H9 (cell line): ENCODE measurements at regions not wholly inside any gene's neighbourhood (a gene's known extent, or its start where the extent isn't known, plus 50 kb on each side); places are given as distances from the start of the nearest gene placed in this dataset.

Experiments used
- DNase-seq: peaks from one replicate; pipeline ENCODE4 v3.0.0-alpha.2; 2017
- H2AFZ ChIP-seq: one replicate; pipeline ENCODE4 v1.6.1; 2013; ENCODE audit warnings: mild to moderate bottlenecking, low read length, control low read depth, moderate library complexity
- H2AK5ac ChIP-seq: 2 replicates; pipeline ENCODE4 v1.6.1; 2013; ENCODE audit warnings: low read length, control low read depth, mixed read lengths; ENCODE audit not compliant: insufficient read length
- H2BK120ac ChIP-seq: one replicate; pipeline ENCODE4 v1.6.1; 2013; ENCODE audit warnings: low read depth, mild to moderate bottlenecking, low read length, control low read depth, inconsistent platforms; ENCODE audit not compliant: poor library complexity, severe bottlenecking
- H2BK12ac ChIP-seq: 2 replicates; pipeline ENCODE4 v1.6.1; 2013; ENCODE audit warnings: low read length, control low read depth, mixed read lengths, low read depth; ENCODE audit not compliant: insufficient read length
- H2BK15ac ChIP-seq: 2 replicates; pipeline ENCODE4 v1.6.1; 2013; ENCODE audit warnings: low read depth, low read length, control low read depth
- H2BK20ac ChIP-seq: one replicate; pipeline ENCODE4 v1.6.1; 2013; ENCODE audit warnings: low read depth, mild to moderate bottlenecking, low read length, control low read depth, inconsistent platforms; ENCODE audit not compliant: poor library complexity, severe bottlenecking
- H2BK5ac ChIP-seq: 2 replicates; pipeline ENCODE4 v1.6.1; 2013; ENCODE audit warnings: low read length, control low read depth, mixed read lengths; ENCODE audit not compliant: insufficient read length
- H3K14ac ChIP-seq: 2 replicates; pipeline ENCODE4 v1.6.1; 2013; ENCODE audit warnings: low read length, control low read depth; ENCODE audit not compliant: insufficient read depth
- H3K18ac ChIP-seq: 2 replicates; pipeline ENCODE4 v1.6.1; 2013; ENCODE audit warnings: low read depth, mild to moderate bottlenecking, mixed read lengths, low read length, control low read depth; ENCODE audit not compliant: insufficient read length
- H3K23ac ChIP-seq: 2 replicates; pipeline ENCODE4 v1.6.1; 2013; ENCODE audit warnings: low read length, control low read depth, mixed read lengths, low read depth; ENCODE audit not compliant: insufficient read length
- H3K23me2 ChIP-seq: 2 replicates; pipeline ENCODE4 v1.6.1; 2013; ENCODE audit warnings: low read depth, mild to moderate bottlenecking, mixed read lengths, low read length, control low read depth; ENCODE audit not compliant: insufficient read length, poor library complexity, severe bottlenecking
- H3K27ac ChIP-seq: 2 replicates; pipeline ENCODE4 v1.5.1; 2013; ENCODE audit warnings: low read length, control low read depth, mixed read lengths, low read depth; ENCODE audit not compliant: insufficient read length
- H3K27me3 ChIP-seq: 2 replicates; pipeline ENCODE4 v1.6.1; 2013; ENCODE audit warnings: low read length, control low read depth, inconsistent platforms; ENCODE audit not compliant: insufficient read depth
- H3K4ac ChIP-seq: 2 replicates; pipeline ENCODE4 v1.6.1; 2013; ENCODE audit warnings: low read depth, mild to moderate bottlenecking, control low read depth, inconsistent platforms, low read length, moderate library complexity
- H3K4me1 ChIP-seq: 2 replicates; pipeline ENCODE4 v1.6.1; 2013; ENCODE audit warnings: low read length, control low read depth, inconsistent platforms; ENCODE audit not compliant: insufficient read depth
- H3K4me2 ChIP-seq: 2 replicates; pipeline ENCODE4 v1.6.1; 2013; ENCODE audit warnings: low read length, control low read depth, mixed read lengths; ENCODE audit not compliant: insufficient read length, insufficient read depth
- H3K56ac ChIP-seq: 2 replicates; pipeline ENCODE4 v1.6.1; 2013; ENCODE audit warnings: low read depth, mild to moderate bottlenecking, mixed read lengths, low read length, control low read depth; ENCODE audit not compliant: insufficient read length
- H3K79me1 ChIP-seq: 2 replicates; pipeline ENCODE4 v1.6.1; 2013; ENCODE audit warnings: low read depth, mild to moderate bottlenecking, moderate library complexity, low read length, control low read depth, inconsistent platforms; ENCODE audit not compliant: insufficient read depth, poor library complexity, severe bottlenecking
- H3K79me2 ChIP-seq: 2 replicates; pipeline ENCODE4 v1.6.1; 2013; ENCODE audit warnings: low read length, control low read depth, inconsistent platforms; ENCODE audit not compliant: insufficient read depth
- H3K9ac ChIP-seq: 2 replicates; pipeline ENCODE4 v1.6.1; 2013; ENCODE audit warnings: low read length, control low read depth, mixed read lengths; ENCODE audit not compliant: insufficient read length; ENCODE audit errors: extremely low read depth
- H3K9me3 ChIP-seq: one replicate; pipeline ENCODE4 v1.6.1; 2013; ENCODE audit warnings: low read depth, low read length, inconsistent platforms; ENCODE audit not compliant: control insufficient read depth
- H3T11ph ChIP-seq: one replicate; pipeline ENCODE4 v1.6.1; 2013; ENCODE audit warnings: mild to moderate bottlenecking, low read length, control low read depth, inconsistent platforms
- H4K20me1 ChIP-seq: one replicate; pipeline ENCODE4 v1.6.1; 2013; ENCODE audit not compliant: control insufficient read depth, insufficient read length, insufficient read depth
- H4K5ac ChIP-seq: 2 replicates; pipeline ENCODE4 v1.6.1; 2013; ENCODE audit warnings: low read depth, mild to moderate bottlenecking, mixed read lengths, low read length, control low read depth; ENCODE audit not compliant: insufficient read length
- H4K8ac ChIP-seq: replicated peaks from 2 replicates; pipeline ENCODE4 v1.6.1; 2013; ENCODE audit warnings: low read length, control low read depth, mixed read lengths, low read depth; ENCODE audit not compliant: insufficient read length
- H4K91ac ChIP-seq: 2 replicates; pipeline ENCODE4 v1.6.1; 2013; ENCODE audit warnings: low read depth, mild to moderate bottlenecking, moderate library complexity, mixed read lengths, low read length, control low read depth; ENCODE audit not compliant: insufficient read length
- H3K27ac Mint-ChIP-seq, 3 experiments: 2 replicates in 2 of 3; 3 replicates in 1 of 3; pipeline ENCODE4 v1.8.0; 2020 to 2021; ENCODE audit warnings: mixed read lengths in 3 of 3, mild to moderate bottlenecking in 1 of 3, moderate library complexity in 1 of 3
- H3K27me3 Mint-ChIP-seq: 2 replicates; pipeline ENCODE4 v1.8.0; 2021; ENCODE audit warnings: low read depth, mild to moderate bottlenecking, moderate library complexity, mixed read lengths
- H3K36me3 Mint-ChIP-seq, 3 experiments: 2 replicates in 2 of 3; 3 replicates in 1 of 3; pipeline ENCODE4 v1.8.0; 2020 to 2021; ENCODE audit warnings: low read depth in 3 of 3, mixed read lengths in 3 of 3; ENCODE audit not compliant: insufficient read depth in 1 of 3
- H3K4me1 Mint-ChIP-seq, 2 experiments: 2 replicates each; pipeline ENCODE4 v1.8.0; 2020; ENCODE audit warnings: mixed read lengths in 2 of 2
- H3K4me3 Mint-ChIP-seq, 2 experiments: 2 replicates in 1 of 2; 3 replicates in 1 of 2; pipeline ENCODE4 v1.8.0; 2020 to 2021; ENCODE audit warnings: mild to moderate bottlenecking in 2 of 2, mixed read lengths in 2 of 2, moderate library complexity in 1 of 2
- H3K9me3 Mint-ChIP-seq, 2 experiments: 2 replicates in 1 of 2; 3 replicates in 1 of 2; pipeline ENCODE4 v1.8.0; 2020; ENCODE audit warnings: mild to moderate bottlenecking in 2 of 2, mixed read lengths in 2 of 2, moderate library complexity in 1 of 2
- WGBS: extraction: QIAGEN DNeasy Blood & Tissue Kit; methylation state at CpG from one replicate; pipeline ENCODE4 v1.1.7; 2013; ENCODE audit warnings: missing lambda C conversion rate, low lambda C conversion rate, mixed read lengths; ENCODE audit not compliant: insufficient read length; ENCODE audit errors: extremely low coverage; 5-methylcytosine and 5-hydroxymethylcytosine counted together
- TF ChIP-seq, protein P1 (sequence below): fragments of 200-600 bp; sonication (generic); conservative IDR thresholded peaks from 3 replicates; pipeline ENCODE4 v1.8.0; 2021; ENCODE audit warnings: antibody characterized with exemption, mild to moderate bottlenecking

DNA sequence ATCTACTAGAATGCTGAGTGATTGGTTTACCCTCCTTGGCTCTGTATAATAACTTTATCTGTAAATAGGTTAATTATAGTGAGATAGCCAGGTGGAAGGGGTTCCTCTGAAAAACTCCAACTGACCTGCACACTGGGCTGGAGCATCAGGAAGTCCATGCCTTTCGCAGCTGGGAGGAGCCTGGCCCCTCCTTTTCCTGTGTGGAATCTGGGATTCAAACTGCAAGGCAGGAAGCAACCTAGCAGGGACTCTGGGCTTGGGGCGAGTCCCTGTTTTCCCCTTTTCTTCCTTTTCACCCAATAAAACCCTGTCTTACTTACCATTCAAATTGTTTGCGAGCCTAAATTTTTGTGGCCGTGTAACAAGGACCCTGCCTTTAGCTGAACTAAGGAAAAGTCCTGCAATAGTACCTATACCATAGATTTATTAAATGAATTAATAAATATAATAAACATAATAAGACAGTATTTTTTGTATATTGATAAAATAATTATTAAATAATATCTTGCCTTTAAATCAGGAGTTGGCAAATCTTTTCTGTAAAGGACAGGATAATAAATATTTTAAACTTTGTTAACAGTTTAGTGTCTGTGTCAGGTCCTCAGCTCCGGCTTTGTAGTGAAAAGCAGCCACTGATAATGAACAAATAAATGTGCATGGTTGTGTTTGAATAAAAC is 406.2 kb upstream of the MMS22L start:
- Histone ChIP-seq H3K79me2 (no peaks in the 10 kb centered on the region), H3K18ac (no peak overlapping the region), H3K4me1 (no peaks in the 10 kb centered on the region), H3K4ac (no peak overlapping the region), H4K91ac (no peak overlapping the region), H2BK20ac (no peak overlapping the region), H3K23me2 (no peaks in the 10 kb centered on the region), H4K5ac (no peak overlapping the region), H4K8ac (no peak overlapping the region), H3K27ac (no peak overlapping the region), H3K23ac (no peak overlapping the region), H3K4me2 (no peak overlapping the region), H2BK15ac (no peak overlapping the region), H2AFZ (no peak overlapping the region), H3K27me3 (no peaks in the 10 kb centered on the region), H2BK12ac (no peak overlapping the region), H2AK5ac (no peak overlapping the region), H2BK5ac (no peak overlapping the region), H2BK120ac (no peak overlapping the region), H3K9me3 (no peaks in the 10 kb centered on the region), H3K79me1 (no peaks in the 10 kb centered on the region), H3K9ac (no peak overlapping the region), H4K20me1 (no peaks in the 10 kb centered on the region), H3K56ac (no peak overlapping the region), H3K14ac (no peak overlapping the region), H3T11ph (no peak overlapping the region)
- no CpG with 5 or more reads among the region's 5 CpGs for WGBS
- Mint-ChIP-seq H3K9me3 (no peaks in the 10 kb centered on the region), H3K4me3 (no peak overlapping the region), H3K4me1 (peaks cover 0 to 6% of the 10 kb centered on the region in 2 experiments; a peak in 2 of 4 replicates), H3K27me3 (no peaks in the 10 kb centered on the region), H3K27ac (no peak overlapping the region), H3K36me3 (no peaks in the 10 kb centered on the region)
- DNase-seq = peak; percentile 66
- TF ChIP-seq, protein P1, sequence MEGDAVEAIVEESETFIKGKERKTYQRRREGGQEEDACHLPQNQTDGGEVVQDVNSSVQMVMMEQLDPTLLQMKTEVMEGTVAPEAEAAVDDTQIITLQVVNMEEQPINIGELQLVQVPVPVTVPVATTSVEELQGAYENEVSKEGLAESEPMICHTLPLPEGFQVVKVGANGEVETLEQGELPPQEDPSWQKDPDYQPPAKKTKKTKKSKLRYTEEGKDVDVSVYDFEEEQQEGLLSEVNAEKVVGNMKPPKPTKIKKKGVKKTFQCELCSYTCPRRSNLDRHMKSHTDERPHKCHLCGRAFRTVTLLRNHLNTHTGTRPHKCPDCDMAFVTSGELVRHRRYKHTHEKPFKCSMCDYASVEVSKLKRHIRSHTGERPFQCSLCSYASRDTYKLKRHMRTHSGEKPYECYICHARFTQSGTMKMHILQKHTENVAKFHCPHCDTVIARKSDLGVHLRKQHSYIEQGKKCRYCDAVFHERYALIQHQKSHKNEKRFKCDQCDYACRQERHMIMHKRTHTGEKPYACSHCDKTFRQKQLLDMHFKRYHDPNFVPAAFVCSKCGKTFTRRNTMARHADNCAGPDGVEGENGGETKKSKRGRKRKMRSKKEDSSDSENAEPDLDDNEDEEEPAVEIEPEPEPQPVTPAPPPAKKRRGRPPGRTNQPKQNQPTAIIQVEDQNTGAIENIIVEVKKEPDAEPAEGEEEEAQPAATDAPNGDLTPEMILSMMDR = no peak
